CD4-positive, alpha-beta T cell (primary cell): ENCODE measurements at regions not wholly inside any gene's neighbourhood (a gene's known extent, or its start where the extent isn't known, plus 50 kb on each side); places are given as distances from the start of the nearest gene placed in this dataset.

ENCODE experiments used
- ATAC-seq: fragments of 200-7000 bp; cut with Tn5 transposase; one replicate; pipeline ENCODE4 v1.10.0; 2022; ENCODE audit warnings: mild to moderate bottlenecking; ENCODE audit not compliant: poor library complexity
- CTCF ChIA-PET: fragments of 350-600 bp; sonication (Branson Sonifier 250); formaldehyde crosslinking; loops from one replicate; lab custom pipeline; 2021; ENCODE audit warnings: antibody characterized with exemption, inconsistent platforms; lab: Charles Lee
- POLR2A ChIA-PET: fragments of 350-600 bp; sonication (Branson Sonifier 250); formaldehyde crosslinking; loops from one replicate; lab custom pipeline; 2021; ENCODE audit warnings: antibody characterized with exemption, inconsistent platforms; lab: Charles Lee
- DNase-seq, 14 experiments: peaks; one replicate each; pipeline ENCODE4 v3.0.0-alpha.2; 2013 to 2020; ENCODE audit warnings: mixed read lengths in 2 of 14
- H3K27ac ChIP-seq, 2 donors: one replicate each; pipeline versions ENCODE4 v1.5.1 to v1.7.0; 2013; ENCODE audit warnings: low read length in 2 of 2, low read depth in 1 of 2, mild to moderate bottlenecking in 1 of 2
- H3K27me3 ChIP-seq, 2 experiments: 1 replicate in 1 of 2; 2 replicates in 1 of 2; pipeline versions ENCODE4 v1.6.1 to v1.7.0; 2013; ENCODE audit warnings: low read length in 2 of 2, control low read depth in 1 of 2, mild to moderate bottlenecking in 1 of 2, moderate library complexity in 1 of 2; ENCODE audit not compliant: insufficient read depth in 2 of 2, control insufficient read depth in 1 of 2
- H3K36me3 ChIP-seq: one replicate; pipeline ENCODE4 v1.6.1; 2013; ENCODE audit warnings: low read length, control low read depth; ENCODE audit not compliant: insufficient read depth
- H3K4me1 ChIP-seq: one replicate; pipeline ENCODE4 v1.6.1; 2013; ENCODE audit warnings: low read length, control low read depth; ENCODE audit not compliant: insufficient read depth
- H3K4me3 ChIP-seq: one replicate; pipeline ENCODE4 v1.5.1; 2013; ENCODE audit warnings: mild to moderate bottlenecking, low read length, moderate library complexity
- H3K9me3 ChIP-seq, 2 experiments: 1 replicate in 1 of 2; 2 replicates in 1 of 2; pipeline versions ENCODE4 v1.6.1 to v1.7.0; 2013; ENCODE audit warnings: low read length in 2 of 2, mild to moderate bottlenecking in 2 of 2, control low read depth in 1 of 2, moderate library complexity in 1 of 2; ENCODE audit not compliant: control insufficient read depth in 1 of 2, insufficient read depth in 1 of 2
- H3K27ac Mint-ChIP-seq: one replicate; pipeline ENCODE4 v1.8.0; 2020; ENCODE audit warnings: mixed read lengths
- H3K27me3 Mint-ChIP-seq: one replicate; pipeline ENCODE4 v1.8.0; 2021; ENCODE audit warnings: mixed read lengths
- H3K36me3 Mint-ChIP-seq: one replicate; pipeline ENCODE4 v1.8.0; 2021; ENCODE audit warnings: low read depth, mixed read lengths
- H3K4me1 Mint-ChIP-seq: one replicate; pipeline ENCODE4 v1.8.0; 2021; ENCODE audit warnings: low read depth, mixed read lengths
- H3K4me3 Mint-ChIP-seq: one replicate; pipeline ENCODE4 v1.8.0; 2020; ENCODE audit warnings: mild to moderate bottlenecking, mixed read lengths
- H3K9me3 Mint-ChIP-seq: one replicate; pipeline ENCODE4 v1.8.0; 2020; ENCODE audit warnings: mixed read lengths
- CTCF ChIP-seq: fragments of 200-600 bp; IDR thresholded peaks from one replicate; pipeline ENCODE4 v1.8.0; 2022; ENCODE audit warnings: antibody characterized with exemption, mild to moderate bottlenecking
- intact Hi-C, 2 experiments: fragments of 100-400 bp; cut with DNase I in 1 of 2; cut with micrococcal nuclease in 1 of 2; formaldehyde crosslinking; loops; one replicate each; pipeline versions ENCODE4 v1.15.1 to v1.9.0; 2023 to 2025; cut with DNase I, micrococcal nuclease

DNA sequence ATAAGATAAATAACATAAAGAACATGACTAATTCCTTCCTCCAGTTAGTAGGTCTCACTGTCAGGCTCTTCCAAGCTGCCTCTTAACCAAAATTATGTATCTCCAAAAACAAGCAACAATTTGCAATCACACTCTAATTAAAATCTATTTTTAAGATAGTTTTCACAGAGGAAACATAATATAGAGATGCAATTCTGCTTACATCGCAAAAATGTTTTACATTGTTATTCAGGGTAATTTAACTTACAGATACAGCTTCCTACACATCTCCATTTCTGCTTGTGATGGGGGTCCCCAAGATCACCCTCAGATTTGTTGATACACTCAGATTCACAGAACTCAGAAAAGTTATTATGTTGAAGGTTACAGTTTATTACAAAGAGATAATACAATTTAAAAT lies 115.5 kb downstream of the DSC3 start:
- Mint-ChIP-seq H3K4me1 (no peaks in the 10 kb centered on the region), H3K27ac (no peak overlapping the region), H3K4me3 (no peak overlapping the region), H3K36me3 (no peaks in the 10 kb centered on the region), H3K9me3 (peaks cover 14% of the 10 kb centered on the region), H3K27me3 (no peaks in the 10 kb centered on the region)
- Histone ChIP-seq H3K4me1 (no peaks in the 10 kb centered on the region), H3K4me3 (no peak overlapping the region), H3K36me3 (no peaks in the 10 kb centered on the region), H3K27ac (no peak overlapping the region), H3K27me3 (no peaks in the 10 kb centered on the region), H3K9me3 (peaks cover 0 to 9% of the 10 kb centered on the region in 2 experiments)
- CTCF ChIA-PET, result no interaction called here
- intact Hi-C loops, result no loop called here
- DNase-seq (no peak), ATAC-seq (no peak)
- POLR2A ChIA-PET, result no interaction called here
- no peak for TF ChIP-seq CTCF

DNA sequence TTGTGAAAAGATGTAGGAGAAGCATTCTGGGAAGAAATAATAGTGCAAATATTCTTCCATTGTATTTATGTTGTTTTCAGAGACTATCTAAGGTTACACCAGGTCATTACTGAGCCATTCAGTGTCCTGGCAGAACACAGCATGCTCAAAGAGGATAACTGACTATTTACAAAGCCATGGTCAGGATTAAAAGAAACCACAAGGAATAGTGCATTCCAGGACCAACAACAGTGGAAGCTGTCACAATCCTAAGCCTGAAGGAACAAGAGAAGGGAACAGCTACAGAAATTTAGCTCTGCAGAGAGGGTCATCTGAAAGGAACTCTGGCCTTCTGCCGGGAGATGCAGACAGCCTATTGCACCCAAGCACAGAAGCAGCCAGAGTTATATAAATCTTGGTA lies 116.7 kb downstream of the DSC3 start:
- Histone ChIP-seq H3K9me3 (peaks cover 0 to 5% of the 10 kb centered on the region in 2 experiments), H3K4me3 (no peak overlapping the region), H3K4me1 (no peaks in the 10 kb centered on the region), H3K36me3 (no peaks in the 10 kb centered on the region), H3K27ac (no peak overlapping the region), H3K27me3 (no peaks in the 10 kb centered on the region)
- Mint-ChIP-seq H3K36me3 (no peaks in the 10 kb centered on the region), H3K27ac (no peak overlapping the region), H3K9me3 (peaks cover 12% of the 10 kb centered on the region), H3K27me3 (no peaks in the 10 kb centered on the region), H3K4me3 (no peak overlapping the region), H3K4me1 (no peaks in the 10 kb centered on the region)
- POLR2A ChIA-PET, result no interaction called here
- DNase-seq (no peak), ATAC-seq (no peak)
- intact Hi-C loops, result no loop called here
- CTCF ChIA-PET, result no interaction called here
- TF ChIP-seq CTCF, result no peak

GRCh38 chr18:30920757-30921156 lies 121.8 kb downstream of the DSC3 start:
- Mint-ChIP-seq H3K9me3 (peaks cover 10% of the 10 kb centered on the region), H3K4me3 (no peak overlapping the region), H3K27me3 (no peaks in the 10 kb centered on the region), H3K4me1 (no peaks in the 10 kb centered on the region), H3K36me3 (no peaks in the 10 kb centered on the region), H3K27ac (no peak overlapping the region)
- Histone ChIP-seq H3K4me3 (no peak overlapping the region), H3K9me3 (peaks cover 0 to 5% of the 10 kb centered on the region in 2 experiments), H3K36me3 (no peaks in the 10 kb centered on the region), H3K27me3 (no peaks in the 10 kb centered on the region), H3K4me1 (no peaks in the 10 kb centered on the region), H3K27ac (no peak overlapping the region)
- no peak for TF ChIP-seq CTCF
- intact Hi-C loops, result no loop called here
- no peak for ATAC-seq
- ChIA-PET POLR2A (no interaction called here), CTCF (no interaction called here)
- DNase-seq, result no peak
